ENCODE measurements at regions not wholly inside any gene's neighbourhood (a gene's known extent, or its start where the extent isn't known, plus 50 kb on each side); places are given as distances from the start of the nearest gene placed in this dataset.

DNA sequence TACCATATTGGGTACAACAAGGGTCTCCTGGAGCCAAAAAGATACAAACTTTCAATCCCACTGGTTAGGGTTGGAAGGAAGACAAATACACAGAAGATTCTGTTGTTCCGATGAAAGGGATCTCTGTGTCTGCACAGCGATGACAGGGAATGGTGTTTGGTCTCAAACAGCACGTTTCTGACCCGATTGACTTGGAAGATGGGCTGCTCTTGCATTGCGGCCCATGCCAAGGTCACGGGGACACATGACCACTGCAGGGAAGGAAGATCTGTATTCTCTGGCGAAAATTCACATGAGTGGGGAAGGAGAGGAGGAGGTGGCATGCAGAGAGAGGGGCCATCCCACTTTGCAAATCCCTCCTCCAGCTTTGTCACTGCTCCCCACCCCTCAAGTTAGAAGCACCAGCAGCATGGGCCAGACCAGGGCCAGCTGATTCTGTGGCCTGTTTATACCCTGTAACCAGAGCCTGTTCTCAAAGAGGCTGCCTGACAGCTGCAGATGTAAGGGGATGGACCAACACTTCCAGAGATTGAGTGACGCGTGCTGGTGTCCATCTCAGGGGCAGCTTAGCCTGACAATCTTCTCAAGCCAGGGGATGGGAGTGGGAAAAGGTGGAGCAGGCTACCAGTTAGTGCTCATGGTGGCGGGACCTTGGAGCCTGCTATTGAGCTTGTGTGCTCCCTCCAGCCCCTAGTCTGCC, 57.2 kb downstream of the TNP1 start:
- Histone ChIP-seq H3K79me2 (ENCODE audit: control insufficient read depth, insufficient read depth, low read length) (no peaks in the 10 kb centered on the region), H3K27me3 (ENCODE audit: control insufficient read depth, extremely low read depth, insufficient read depth, low read length) (no peaks in the 10 kb centered on the region), H3K27ac (ENCODE audit: control insufficient read depth, insufficient read depth, low read length) (no peak overlapping the region), H3K9me3 (ENCODE audit: control insufficient read depth, low read depth, low read length) (no peaks in the 10 kb centered on the region), H2AFZ (ENCODE audit: control insufficient read depth, low read length) (no peak overlapping the region), H3K9me1 (ENCODE audit: control insufficient read depth, extremely low read depth, insufficient read depth, low read length) (no peaks in the 10 kb centered on the region), H3K9ac (ENCODE audit: control insufficient read depth, extremely low read depth, insufficient read depth, low read length) (no peak overlapping the region), H3K36me3 (ENCODE audit: control insufficient read depth in 2 of 2, extremely low read depth in 1 of 2, insufficient read depth in 2 of 2, low read length in 2 of 2) (no peaks in the 10 kb centered on the region), H3K4me3 (ENCODE audit: control insufficient read depth in 2 of 3, extremely low read depth in 1 of 3, insufficient read depth in 2 of 3, low read depth in 1 of 3, low read length in 3 of 3) (no peak overlapping the region), H3K4me2 (ENCODE audit: control insufficient read depth, extremely low read depth, insufficient read depth, low read depth, low read length) (no peak overlapping the region), H3K4me1 (ENCODE audit: control insufficient read depth, extremely low read depth, insufficient read depth, low read length) (no peaks in the 10 kb centered on the region), H4K20me1 (ENCODE audit: control insufficient read depth, extremely low read depth, insufficient read depth, low read length) (no peaks in the 10 kb centered on the region)
- FAIRE-seq (no peak), DNase-seq (ENCODE audit: low read depth, low spot score) (no peak)
- dilution Hi-C loops (cut with MboI; ENCODE audit: extremely low pct_ligation_motif_present, low sequenced_read_pairs): no loop called here
- TF ChIP-seq EZH2 (IDR thresholded peaks at IDR 0.05; ENCODE audit: low read length): no peak
- TF ChIP-seq, protein P1, sequence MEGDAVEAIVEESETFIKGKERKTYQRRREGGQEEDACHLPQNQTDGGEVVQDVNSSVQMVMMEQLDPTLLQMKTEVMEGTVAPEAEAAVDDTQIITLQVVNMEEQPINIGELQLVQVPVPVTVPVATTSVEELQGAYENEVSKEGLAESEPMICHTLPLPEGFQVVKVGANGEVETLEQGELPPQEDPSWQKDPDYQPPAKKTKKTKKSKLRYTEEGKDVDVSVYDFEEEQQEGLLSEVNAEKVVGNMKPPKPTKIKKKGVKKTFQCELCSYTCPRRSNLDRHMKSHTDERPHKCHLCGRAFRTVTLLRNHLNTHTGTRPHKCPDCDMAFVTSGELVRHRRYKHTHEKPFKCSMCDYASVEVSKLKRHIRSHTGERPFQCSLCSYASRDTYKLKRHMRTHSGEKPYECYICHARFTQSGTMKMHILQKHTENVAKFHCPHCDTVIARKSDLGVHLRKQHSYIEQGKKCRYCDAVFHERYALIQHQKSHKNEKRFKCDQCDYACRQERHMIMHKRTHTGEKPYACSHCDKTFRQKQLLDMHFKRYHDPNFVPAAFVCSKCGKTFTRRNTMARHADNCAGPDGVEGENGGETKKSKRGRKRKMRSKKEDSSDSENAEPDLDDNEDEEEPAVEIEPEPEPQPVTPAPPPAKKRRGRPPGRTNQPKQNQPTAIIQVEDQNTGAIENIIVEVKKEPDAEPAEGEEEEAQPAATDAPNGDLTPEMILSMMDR (optimal IDR thresholded peaks at IDR 0.05 in 1 of 3, IDR thresholded peaks at IDR 0.05 in 1 of 3, conservative IDR thresholded peaks at IDR 0.05 in 1 of 3; ENCODE audit: extremely low read depth in 1 of 3, insufficient read depth in 2 of 3, low read length in 3 of 3): no peak

DNA sequence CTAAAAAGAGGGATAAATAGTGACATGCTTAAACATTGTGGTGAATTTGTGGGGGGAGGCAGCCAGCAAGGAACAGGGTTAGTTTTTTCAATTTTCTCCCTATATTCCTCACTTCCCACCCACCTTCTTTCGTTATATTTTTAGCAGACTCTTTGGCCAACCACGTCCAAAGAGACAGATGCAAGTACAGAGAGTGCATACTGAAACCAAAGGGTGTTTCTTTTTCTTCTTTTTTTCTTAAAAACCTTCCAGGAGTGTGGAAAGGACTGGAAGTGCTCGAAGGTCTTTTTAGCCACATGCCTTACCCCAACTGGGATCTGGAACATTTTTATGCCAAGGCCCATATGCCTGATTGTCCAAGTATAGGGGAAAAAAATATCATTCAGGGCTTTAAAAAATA, 59.0 kb downstream of the TNP1 start:
- Histone ChIP-seq H3K4me1 (ENCODE audit: control insufficient read depth, extremely low read depth, insufficient read depth, low read length) (no peaks in the 10 kb centered on the region), H3K4me3 (ENCODE audit: control insufficient read depth in 2 of 3, extremely low read depth in 1 of 3, insufficient read depth in 2 of 3, low read depth in 1 of 3, low read length in 3 of 3) (no peak overlapping the region), H2AFZ (ENCODE audit: control insufficient read depth, low read length) (no peak overlapping the region), H3K9me1 (ENCODE audit: control insufficient read depth, extremely low read depth, insufficient read depth, low read length) (no peaks in the 10 kb centered on the region), H4K20me1 (ENCODE audit: control insufficient read depth, extremely low read depth, insufficient read depth, low read length) (no peaks in the 10 kb centered on the region), H3K9ac (ENCODE audit: control insufficient read depth, extremely low read depth, insufficient read depth, low read length) (no peak overlapping the region), H3K9me3 (ENCODE audit: control insufficient read depth, low read depth, low read length) (no peaks in the 10 kb centered on the region), H3K36me3 (ENCODE audit: control insufficient read depth in 2 of 2, extremely low read depth in 1 of 2, insufficient read depth in 2 of 2, low read length in 2 of 2) (no peaks in the 10 kb centered on the region), H3K27ac (ENCODE audit: control insufficient read depth, insufficient read depth, low read length) (no peak overlapping the region), H3K4me2 (ENCODE audit: control insufficient read depth, extremely low read depth, insufficient read depth, low read depth, low read length) (no peak overlapping the region), H3K79me2 (ENCODE audit: control insufficient read depth, insufficient read depth, low read length) (no peaks in the 10 kb centered on the region), H3K27me3 (ENCODE audit: control insufficient read depth, extremely low read depth, insufficient read depth, low read length) (no peaks in the 10 kb centered on the region)
- no peak for DNase-seq (ENCODE audit: low read depth, low spot score)
- TF ChIP-seq EZH2 (IDR thresholded peaks at IDR 0.05; ENCODE audit: low read length): no peak
- TF ChIP-seq, protein P1 (optimal IDR thresholded peaks at IDR 0.05 in 1 of 3, IDR thresholded peaks at IDR 0.05 in 1 of 3, conservative IDR thresholded peaks at IDR 0.05 in 1 of 3; ENCODE audit: extremely low read depth in 1 of 3, insufficient read depth in 2 of 3, low read length in 3 of 3): no peak
- FAIRE-seq: no peak
- dilution Hi-C loops (cut with MboI; ENCODE audit: extremely low pct_ligation_motif_present, low sequenced_read_pairs): no loop called here
